Germinal center (tissue), 1 donor: ENCODE measurements at regions not wholly inside any gene's neighbourhood (a gene's known extent, or its start where the extent isn't known, plus 50 kb on each side); places are given as distances from the start of the nearest gene placed in this dataset.

Experiments
- DNase-seq: peaks from one replicate; pipeline ENCODE4 v3.0.0; 2012; ENCODE audit warnings: mixed read lengths, low spot score

DNA sequence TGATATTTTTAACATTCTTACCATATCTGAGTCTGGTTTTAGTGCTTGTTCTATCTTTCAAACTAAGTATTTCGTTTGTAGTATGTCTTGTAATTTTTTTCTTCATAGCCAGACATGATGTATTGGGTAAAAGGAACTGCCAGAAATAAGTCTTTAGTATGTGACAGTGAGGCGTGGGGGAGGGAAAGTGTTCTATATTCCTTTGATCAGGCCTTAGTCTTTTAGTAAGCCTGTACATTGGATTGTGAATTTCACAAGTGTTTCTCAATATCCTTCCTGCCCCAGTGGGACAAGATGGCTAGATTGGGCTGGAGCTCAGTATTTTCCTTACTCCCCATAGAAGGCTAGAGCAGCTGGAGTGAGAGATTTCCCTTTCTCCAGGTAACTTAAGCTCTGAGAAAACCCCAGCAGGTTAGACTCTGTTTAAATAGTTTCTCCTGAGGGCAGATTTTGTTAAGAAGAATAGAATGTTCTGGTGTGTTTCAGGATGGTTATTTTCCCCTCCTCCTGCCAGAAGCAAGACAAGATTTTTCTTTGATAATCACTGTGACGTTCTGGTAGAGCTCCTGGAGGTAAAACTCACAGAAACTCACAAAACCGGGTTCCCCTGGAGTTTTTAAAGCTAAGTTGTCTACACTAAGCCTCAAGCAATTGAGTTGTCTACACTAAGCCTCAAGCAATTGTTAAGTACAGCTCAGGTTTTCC lies 140.7 kb upstream of the ARPP21 start:
- no peak for DNase-seq

DNA sequence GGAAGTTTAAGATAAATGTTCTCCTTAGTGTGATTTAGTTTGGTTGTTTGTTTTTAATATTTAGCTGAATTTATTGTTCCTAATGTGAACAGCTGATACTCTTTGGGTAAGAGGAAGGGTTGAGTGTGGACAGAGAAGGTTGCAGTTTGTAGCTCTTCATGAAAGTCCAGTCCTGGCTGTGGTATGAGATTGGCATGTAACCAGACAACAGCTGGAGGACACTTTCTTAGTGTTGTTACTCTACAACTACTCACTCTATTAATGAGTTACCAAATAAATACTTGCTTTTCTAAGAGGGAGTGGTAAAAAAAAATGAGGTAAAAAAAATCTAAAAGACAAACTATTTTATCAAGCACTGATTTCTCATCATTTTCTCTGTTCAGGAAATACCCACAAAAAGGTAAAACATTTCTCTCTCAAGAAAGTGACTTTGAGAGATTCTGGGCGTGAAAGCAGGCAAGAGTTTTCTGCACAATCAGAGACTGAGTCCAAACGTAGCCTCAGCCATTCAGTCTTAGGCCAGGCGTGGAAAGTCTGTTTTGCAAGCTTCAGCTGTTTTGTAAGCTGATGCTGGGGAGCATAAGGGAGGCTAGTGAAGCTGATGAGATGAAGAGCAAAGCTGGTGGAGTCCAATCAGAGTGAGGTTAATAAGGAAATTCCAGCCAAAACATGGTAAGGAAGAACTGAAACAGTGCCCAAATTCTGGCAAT lies 138.5 kb upstream of the ARPP21 start:
- no peak for DNase-seq

DNA sequence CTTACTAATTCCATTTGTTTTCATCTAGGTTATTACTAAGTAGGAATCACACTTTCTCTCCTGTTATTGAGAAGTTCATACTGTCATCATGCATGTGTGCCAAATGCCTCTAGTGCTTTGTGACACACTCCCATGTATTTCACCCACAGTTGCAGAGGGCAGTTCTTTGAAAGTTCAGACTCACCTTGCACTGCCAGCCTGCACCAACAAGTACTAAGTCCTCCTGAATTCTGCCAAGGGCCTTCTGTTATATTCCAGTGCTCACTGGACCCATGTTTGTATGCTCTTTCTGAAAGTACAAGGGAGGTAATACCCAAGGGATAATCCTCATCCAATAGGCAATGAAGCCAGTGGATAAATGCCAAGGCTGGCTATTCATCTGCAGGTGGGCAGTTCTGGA lies 136.6 kb upstream of the ARPP21 start:
- DNase-seq = no peak

DNA sequence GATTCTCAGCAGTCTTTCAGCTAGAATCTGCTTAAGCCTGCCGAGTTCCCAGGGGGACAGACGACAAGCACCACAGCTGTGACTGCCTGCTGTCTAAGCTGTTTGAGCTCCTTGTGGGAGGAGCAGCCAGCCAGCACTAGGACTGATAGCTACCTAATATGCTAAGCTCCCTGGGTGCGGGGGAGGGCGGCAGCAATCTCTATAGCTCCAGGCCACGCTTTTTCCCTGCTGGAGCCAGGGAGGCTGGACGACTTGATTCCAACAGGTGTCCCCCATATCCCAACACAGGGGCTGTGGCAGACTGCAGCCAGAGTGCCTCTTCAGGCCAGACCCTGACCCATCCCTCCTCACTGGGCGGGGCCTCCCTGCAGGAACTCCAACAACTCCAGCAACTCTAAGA lies 134.1 kb upstream of the ARPP21 start:
- no peak for DNase-seq

DNA sequence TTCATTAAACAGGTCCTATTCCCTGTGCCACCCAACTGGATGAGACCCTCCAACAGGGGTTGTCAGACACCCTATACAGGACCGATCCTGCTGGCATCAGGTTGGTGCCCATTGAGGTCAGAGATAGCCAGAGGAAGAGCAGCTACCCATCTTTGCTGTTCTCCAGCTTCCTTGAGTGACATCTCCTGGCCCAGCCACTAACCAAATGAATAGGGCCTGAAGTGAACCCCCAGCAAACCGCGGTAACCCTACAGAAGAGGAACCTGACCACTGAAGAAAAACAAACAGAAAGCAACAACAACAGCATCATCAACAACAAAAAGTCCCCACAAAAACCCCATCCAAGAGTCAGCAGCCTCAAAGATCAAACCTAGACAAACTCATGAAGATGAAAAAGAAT lies 133.6 kb upstream of the ARPP21 start:
- no peak for DNase-seq

DNA sequence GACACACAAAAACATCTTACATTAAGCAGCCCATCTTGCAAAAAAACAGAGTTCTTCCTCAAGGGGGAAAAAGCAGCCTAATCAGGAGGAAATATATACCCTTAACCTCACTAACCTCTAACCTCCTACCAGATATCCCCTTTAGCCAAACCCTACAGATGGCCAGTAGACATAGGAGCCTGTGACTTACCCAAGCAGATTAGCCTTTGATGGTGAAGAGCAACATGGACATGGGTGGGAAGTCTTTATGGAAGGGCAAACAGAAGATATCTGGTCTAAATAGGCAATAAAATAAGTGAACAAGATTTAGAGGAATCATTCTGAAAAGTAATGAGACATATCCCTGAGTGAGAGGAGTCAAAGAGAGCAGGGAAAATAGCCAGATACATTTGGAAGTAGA lies 119.4 kb upstream of the ARPP21 start:
- no peak for DNase-seq

DNA sequence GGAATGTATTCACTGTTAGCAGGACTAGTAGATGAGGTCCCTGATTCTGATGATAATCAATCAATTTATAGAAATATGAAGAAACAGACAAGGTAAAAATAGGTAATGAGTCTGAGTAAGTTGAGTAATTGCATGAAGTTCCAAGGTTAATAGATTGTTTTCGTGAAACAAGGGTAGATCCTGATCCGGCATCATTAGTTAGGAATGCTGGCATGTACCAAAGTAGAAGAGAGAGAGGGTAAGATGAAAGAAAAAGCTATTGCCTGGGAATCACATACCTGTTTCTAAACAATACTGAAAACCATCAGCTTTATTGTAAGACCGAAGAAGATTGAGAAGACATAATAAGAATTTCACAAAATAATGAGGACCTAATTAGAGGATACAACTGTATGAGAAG lies 118.1 kb upstream of the ARPP21 start:
- DNase-seq = no peak

DNA sequence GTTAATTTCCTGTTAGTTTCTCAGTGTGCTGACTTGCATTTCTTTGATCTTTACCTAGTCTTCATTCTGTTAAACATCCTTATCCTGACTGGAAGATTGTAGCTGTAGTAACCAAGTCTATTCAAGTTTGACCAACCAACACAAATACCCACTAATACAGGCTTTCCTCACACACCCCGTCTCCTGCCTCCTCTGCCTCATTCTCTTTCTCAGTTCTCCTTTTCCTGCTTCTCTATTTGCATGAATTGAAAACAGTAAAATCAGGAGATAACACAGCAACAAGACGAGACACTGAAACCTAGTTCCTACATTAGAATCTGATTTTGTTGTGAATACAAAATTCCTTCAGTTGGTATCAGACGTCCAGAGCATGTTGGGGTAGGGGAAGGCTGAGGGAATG lies 116.9 kb upstream of the ARPP21 start:
- DNase-seq = no peak

DNA sequence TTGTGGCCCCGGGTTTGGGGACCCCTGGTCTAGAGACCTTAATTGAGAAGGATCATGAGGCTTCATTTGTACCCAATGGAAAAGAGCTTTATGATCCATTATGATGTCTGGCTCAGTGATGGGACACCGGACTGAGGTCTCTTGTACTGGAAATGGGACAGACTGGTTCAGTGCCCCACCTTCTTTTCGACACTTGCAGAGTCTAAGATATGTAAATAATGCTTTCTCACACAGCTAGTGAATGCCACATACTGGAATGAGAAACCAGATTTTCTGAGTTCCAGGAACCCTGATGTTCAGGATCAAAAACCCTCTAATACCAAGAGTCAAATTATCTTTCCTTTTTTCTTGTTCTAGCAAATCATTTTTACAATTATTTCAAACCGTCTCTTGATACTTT lies 116.3 kb upstream of the ARPP21 start:
- no peak for DNase-seq

DNA sequence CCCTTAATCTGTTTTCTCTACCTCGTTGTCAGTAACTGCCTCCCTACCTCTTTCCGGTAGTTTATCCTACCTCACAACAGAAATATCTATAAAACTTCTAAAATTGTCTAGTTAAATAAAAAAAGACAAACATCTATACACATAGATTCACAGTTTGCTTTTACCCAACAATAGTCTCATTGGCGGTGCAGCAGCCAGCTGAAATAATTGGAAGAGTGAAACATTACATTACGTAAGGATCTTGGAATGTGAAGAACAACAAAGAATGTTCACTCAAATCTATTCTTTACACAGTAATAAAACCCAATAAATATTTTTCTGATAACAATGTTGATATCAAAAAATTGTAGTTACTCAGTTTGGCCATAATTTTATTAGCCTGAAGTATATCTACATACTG lies 115.5 kb upstream of the ARPP21 start:
- no peak for DNase-seq

DNA sequence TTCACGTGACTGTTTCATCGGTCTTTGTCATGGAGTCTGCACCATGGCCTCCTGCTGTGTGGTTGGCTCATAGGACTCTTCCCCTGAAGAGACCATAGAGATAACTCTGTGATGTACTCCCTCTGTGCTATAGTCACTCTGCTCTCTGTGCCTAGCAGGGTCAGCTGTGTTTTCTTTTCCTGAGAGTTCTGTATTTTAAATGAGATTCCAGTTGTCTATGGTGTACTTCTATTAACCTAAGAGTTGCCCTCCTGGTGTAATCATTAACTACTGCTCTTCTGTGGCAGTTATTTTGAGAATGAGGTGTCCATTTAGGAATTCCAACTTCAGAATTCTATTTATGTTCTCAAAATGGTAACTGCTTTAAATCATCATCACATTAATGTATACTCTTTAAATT lies 114.5 kb upstream of the ARPP21 start:
- no peak for DNase-seq

DNA sequence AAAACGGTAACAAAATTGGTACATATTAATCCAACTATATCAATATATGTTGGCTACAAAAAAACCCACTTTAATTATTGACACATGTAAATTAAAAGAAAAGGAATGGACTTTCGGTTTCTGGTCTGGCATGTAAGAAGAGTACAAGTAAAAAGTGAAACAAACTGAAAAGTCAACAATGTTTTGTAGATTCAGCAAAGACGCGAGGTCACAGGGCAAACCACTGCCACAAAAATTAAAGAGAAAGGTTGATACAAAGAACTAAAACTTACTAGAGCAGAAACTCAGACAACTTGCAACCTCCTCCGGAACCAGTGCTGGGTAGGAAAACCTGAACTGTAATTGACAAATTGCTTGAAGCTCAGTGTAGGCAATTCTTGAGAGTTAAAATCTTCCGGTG lies 110.6 kb upstream of the ARPP21 start:
- DNase-seq = no peak

DNA sequence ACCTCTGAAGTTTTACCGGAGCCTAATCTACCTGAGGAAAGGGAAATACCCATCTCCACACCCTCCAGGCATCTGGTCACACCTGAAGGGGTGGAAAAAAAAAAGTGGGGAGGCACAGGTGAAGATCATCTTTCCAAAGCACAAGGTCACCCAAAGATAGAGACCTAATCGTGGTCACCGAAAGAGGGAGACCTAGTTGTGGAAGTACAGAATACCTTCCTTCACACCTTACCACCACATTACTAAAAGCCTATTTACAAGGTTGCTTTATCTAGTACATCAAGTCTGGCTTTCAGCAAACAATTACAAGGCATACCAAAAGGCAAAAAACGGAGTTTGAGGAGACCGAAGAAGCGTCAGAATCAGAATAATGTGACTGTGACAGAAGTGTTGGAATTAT lies 110.0 kb upstream of the ARPP21 start:
- no peak for DNase-seq

DNA sequence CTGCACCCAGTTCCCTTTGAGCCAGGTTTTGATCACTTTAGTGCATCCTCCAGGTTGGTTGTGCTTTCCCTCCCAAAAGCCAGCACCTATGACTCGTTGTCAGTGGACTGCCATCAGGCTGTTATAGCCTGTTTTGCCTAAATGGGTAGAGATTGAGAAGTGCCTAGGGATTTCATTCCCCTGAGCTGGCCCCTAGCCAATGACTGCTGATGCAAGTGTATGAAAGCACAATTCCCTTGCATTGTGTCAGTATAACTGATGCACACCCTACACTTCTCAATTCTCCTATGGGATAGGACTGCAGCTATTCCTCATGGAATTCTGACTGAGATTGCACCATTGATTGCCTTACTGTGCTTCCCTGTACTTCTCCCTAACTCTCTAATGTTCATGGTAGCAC lies 102.1 kb upstream of the ARPP21 start:
- DNase-seq = no peak

DNA sequence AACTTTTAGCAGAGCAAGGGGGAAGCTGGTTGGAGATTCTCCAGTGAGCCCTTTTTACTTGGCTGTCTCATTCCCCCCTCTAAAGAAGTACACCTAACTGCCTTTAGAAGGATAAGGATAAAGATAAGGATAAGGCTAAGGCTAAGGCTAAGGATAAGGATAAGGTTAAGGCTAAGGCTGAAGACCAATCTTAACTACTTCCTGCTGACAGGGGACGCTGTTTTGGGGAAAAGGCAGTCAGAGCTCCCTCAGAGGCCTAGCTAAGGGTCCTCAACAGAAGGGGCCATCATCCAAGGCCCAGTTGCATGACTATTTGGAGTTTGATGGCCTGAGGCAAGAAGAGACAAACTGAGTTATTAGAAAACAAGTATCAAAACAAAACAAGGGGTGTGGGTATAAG lies 94.3 kb upstream of the ARPP21 start:
- no peak for DNase-seq

DNA sequence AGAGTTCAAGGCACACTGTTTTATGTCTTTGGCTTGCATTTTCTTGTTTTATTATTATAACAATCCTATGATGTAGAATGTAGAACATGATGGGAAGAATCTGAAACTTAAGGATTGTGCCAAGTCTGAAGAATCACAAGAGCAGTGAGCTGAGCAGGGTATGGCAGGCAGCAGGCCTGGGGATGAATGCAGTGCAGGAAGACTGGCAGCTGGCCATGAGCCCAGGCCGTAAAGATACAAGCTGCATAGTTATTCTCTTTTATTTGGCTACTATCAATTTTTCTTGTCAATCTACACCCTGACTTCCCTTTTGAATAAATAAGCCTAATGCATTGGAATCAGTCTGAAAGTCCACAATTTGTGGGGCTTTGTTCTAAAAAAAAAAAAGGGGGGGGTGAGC lies 89.6 kb upstream of the ARPP21 start:
- DNase-seq = no peak

DNA sequence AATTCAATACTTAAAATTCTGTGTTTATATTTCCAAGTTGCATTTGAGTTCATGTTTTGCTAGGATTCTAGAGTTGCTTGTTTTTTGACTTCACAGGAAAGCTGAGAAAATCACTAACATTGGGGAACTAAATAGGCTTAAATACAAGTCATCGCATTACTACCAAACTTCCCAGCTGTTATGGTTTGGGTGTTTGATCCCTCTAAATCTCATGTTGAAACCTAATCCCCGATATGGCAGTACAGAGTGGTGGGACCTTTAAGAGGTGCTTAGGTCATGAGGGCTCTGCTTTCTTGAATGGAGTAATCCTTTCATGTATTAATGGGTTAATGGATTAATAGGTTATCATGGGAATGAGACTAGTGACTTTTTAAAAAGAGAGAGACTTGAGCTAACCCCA lies 77.2 kb upstream of the ARPP21 start:
- no peak for DNase-seq

DNA sequence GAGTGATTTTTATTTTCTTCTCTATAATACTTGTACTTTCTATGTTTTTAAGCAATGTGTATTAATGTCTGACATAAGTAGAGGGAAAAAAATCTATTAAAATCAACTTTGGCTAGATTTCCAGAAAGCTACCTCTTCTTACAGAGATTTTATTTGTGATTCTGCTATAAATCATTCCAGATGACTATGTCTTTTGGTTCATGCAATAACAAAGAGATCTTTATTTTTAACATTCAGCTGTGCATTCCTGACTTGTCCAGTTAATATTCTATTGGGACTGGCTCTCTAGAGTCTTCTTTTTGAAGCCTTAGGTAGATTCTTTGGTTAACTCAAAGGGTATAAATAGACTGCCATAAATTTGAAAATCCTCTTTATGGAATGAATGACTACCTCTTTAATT lies 74.3 kb upstream of the ARPP21 start:
- DNase-seq = no peak
